GM06990 (cell line): ENCODE measurements at regions not wholly inside any gene's neighbourhood (a gene's known extent, or its start where the extent isn't known, plus 50 kb on each side); places are given as distances from the start of the nearest gene placed in this dataset.

Experiments
- DNase-seq: peaks from one replicate; pipeline ENCODE4 v3.0.0-alpha.2; 2011; ENCODE audit not compliant: insufficient read length; ENCODE audit errors: extremely low read depth
- H3K27me3 ChIP-seq: replicated peaks from 2 replicates; pipeline ENCODE4 v1.6.0; 2011; ENCODE audit warnings: low read length; ENCODE audit not compliant: control insufficient read depth, insufficient read depth
- H3K36me3 ChIP-seq: 2 replicates; pipeline ENCODE4 v1.5.1; 2011; ENCODE audit warnings: low read length; ENCODE audit not compliant: control insufficient read depth, insufficient read depth
- H3K4me3 ChIP-seq: replicated peaks from 2 replicates; pipeline ENCODE4 v1.5.1; 2011; ENCODE audit warnings: low read depth, mild to moderate bottlenecking, control low read depth, low read length
- TF ChIP-seq, protein P1 (sequence below): IDR thresholded peaks from 2 replicates; pipeline ENCODE4 v1.5.1; 2011; ENCODE audit warnings: low read length, control low read depth, mild to moderate bottlenecking, inconsistent platforms; ENCODE audit not compliant: insufficient read depth, poor library complexity, severe bottlenecking

- TF ChIP-seq, protein P1, sequence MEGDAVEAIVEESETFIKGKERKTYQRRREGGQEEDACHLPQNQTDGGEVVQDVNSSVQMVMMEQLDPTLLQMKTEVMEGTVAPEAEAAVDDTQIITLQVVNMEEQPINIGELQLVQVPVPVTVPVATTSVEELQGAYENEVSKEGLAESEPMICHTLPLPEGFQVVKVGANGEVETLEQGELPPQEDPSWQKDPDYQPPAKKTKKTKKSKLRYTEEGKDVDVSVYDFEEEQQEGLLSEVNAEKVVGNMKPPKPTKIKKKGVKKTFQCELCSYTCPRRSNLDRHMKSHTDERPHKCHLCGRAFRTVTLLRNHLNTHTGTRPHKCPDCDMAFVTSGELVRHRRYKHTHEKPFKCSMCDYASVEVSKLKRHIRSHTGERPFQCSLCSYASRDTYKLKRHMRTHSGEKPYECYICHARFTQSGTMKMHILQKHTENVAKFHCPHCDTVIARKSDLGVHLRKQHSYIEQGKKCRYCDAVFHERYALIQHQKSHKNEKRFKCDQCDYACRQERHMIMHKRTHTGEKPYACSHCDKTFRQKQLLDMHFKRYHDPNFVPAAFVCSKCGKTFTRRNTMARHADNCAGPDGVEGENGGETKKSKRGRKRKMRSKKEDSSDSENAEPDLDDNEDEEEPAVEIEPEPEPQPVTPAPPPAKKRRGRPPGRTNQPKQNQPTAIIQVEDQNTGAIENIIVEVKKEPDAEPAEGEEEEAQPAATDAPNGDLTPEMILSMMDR, result no peak
- DNase-seq, result no peak
- no peaks in the 10 kb centered on the region for H3K36me3 ChIP-seq
- no peak overlapping the region for H3K4me3 ChIP-seq
- no peaks in the 10 kb centered on the region for H3K27me3 ChIP-seq
These were observed 280.0 kb downstream of the ANKRD50 start for GRCh38 chr4:124432500-124432899.

DNA sequence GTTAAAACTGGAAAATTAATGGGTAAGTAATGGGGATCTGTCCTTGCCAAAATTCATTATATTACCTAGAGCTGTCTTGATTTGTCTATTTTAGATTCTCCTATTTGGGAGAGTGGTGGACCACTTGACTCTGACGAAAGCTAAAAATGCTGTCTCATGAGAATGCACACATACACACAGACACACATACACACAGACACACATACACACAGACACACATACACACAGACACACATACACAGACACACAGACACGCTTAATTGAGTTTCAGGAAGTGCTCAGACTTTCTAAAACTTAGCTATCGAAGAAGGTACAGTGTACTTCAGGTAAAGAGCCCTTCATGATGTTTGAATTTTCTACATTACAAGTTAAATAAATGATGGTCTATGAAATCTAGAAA lies 279.5 kb downstream of the ANKRD50 start:
- H3K36me3 ChIP-seq, result no peaks in the 10 kb centered on the region
- no peak for DNase-seq
- TF ChIP-seq, protein P1, result no peak

GRCh38 chr4:124433500-124433899 lies 279.0 kb downstream of the ANKRD50 start:
- Histone ChIP-seq H3K27me3 (no peaks in the 10 kb centered on the region), H3K4me3 (no peak overlapping the region), H3K36me3 (no peaks in the 10 kb centered on the region)
- DNase-seq, result no peak
- TF ChIP-seq, protein P1, result no peak

More for the DNA sequence above, 279.5 kb downstream of the ANKRD50 start:
- H3K27me3 ChIP-seq, result no peaks in the 10 kb centered on the region
- no peak overlapping the region for H3K4me3 ChIP-seq

DNA sequence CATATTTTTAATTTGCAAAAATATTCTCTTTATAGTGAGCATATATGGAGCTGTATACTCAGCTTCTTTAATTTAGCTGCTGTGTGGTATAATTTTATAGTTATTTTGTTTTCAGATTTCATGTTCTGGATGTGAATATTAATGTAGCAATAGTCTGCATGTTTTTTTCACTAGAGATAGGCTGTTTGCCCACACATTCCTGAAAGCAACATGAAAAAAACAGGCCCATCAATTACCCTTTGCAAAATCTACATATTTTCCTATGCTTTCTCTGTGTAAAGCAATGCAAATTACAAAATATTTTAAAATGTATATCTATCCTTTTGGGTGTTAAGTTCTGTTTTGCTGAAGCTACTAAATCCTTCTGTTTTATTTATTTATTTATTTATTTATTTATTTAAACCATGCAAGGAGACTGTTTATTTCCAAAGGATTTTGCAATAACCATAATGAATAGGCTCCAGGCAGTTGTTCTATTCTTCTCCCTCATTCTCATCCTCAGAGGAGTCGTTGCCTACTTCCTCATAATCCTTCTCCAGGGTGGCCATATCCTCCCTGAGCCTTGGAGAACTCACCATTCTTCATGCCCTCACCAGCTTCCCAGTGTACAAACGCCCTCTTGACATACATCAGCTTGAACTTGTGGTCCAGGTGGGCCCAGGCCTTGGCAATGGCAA lies 277.1 kb downstream of the ANKRD50 start:
- H3K4me3 ChIP-seq, result no peak overlapping the region
- no peaks in the 10 kb centered on the region for H3K27me3 ChIP-seq
- no peak for DNase-seq
- no peaks in the 10 kb centered on the region for H3K36me3 ChIP-seq
- TF ChIP-seq, protein P1, result no peak

GRCh38 chr4:124437853-124438495 lies 274.6 kb downstream of the ANKRD50 start:
- H3K27me3 ChIP-seq, result no peaks in the 10 kb centered on the region
- TF ChIP-seq, protein P1, result no peak
- no peaks in the 10 kb centered on the region for H3K36me3 ChIP-seq
- DNase-seq, result no peak
- H3K4me3 ChIP-seq, result no peak overlapping the region
